Vagina (tissue), 2 donors: ENCODE measurements at regions not wholly inside any gene's neighbourhood (a gene's known extent, or its start where the extent isn't known, plus 50 kb on each side); places are given as distances from the start of the nearest gene placed in this dataset.

Source experiments
- POLR2A ChIP-seq, 2 donors: fragments of 450-650 bp; IDR thresholded peaks; one replicate each; pipeline ENCODE4 v1.6.1; 2017; ENCODE audit warnings: antibody characterized with exemption in 2 of 2, mild to moderate bottlenecking in 2 of 2, moderate library complexity in 2 of 2
- POLR2AphosphoS5 ChIP-seq, 2 donors: sonication (generic); formaldehyde crosslinking; IDR thresholded peaks; one replicate each; pipeline ENCODE4 v1.9.0; 2017; ENCODE audit warnings: antibody characterized with exemption in 2 of 2, mild to moderate bottlenecking in 2 of 2, low read depth in 1 of 2; ENCODE audit not compliant: insufficient read depth in 1 of 2
- TF ChIP-seq, protein P1 (sequence below), 3 experiments: fragments of 450-650 bp in 2 of 3; fragments of 200-600 bp in 1 of 3; sonication (generic) in 1 of 3; IDR thresholded peaks; one replicate each; pipeline ENCODE4 v1.5.1; 2017 to 2019; ENCODE audit warnings: antibody characterized with exemption in 3 of 3, mild to moderate bottlenecking in 2 of 3, moderate library complexity in 2 of 3

DNA sequence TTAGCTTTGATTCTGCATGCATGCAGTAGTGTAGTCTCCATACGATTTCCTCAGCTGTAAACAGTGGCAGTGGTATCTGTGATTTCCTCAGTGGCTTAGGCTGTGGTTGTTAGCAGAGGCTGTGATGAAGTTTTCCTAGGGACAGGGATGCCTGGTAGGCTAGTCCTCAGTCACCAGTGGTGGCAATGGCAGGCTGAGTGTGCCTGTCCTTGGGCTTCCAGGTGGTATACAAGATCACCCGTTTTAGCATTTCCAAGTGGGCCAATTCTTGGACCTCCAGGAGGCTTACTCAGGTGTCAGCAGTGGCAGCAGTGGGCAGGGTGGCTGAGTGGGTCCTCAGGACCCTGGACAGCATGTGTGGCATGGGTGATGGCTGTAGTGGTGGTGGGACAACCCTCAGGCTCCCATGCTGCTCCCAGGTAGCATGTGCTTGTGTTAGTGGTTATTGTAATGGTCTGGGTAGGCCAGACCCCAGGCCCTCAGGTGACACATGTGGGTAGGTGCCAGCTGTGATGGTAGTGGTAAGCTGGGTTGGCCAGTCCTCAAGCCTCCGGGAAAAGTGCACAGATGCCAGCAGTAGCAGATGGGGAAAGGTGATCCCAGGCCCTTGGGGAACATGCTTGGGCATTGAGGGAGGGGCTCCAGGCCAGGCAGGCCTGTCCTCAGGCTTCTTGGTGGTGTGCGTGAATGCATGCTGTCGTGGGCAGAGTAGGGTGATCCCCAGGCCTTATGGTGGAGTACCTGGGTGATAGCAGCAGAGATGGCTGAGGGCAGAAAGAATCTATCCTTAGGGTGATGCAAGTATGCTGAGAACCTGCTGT, 146.5 kb downstream of the PAPOLA start:
- TF ChIP-seq, protein P1, sequence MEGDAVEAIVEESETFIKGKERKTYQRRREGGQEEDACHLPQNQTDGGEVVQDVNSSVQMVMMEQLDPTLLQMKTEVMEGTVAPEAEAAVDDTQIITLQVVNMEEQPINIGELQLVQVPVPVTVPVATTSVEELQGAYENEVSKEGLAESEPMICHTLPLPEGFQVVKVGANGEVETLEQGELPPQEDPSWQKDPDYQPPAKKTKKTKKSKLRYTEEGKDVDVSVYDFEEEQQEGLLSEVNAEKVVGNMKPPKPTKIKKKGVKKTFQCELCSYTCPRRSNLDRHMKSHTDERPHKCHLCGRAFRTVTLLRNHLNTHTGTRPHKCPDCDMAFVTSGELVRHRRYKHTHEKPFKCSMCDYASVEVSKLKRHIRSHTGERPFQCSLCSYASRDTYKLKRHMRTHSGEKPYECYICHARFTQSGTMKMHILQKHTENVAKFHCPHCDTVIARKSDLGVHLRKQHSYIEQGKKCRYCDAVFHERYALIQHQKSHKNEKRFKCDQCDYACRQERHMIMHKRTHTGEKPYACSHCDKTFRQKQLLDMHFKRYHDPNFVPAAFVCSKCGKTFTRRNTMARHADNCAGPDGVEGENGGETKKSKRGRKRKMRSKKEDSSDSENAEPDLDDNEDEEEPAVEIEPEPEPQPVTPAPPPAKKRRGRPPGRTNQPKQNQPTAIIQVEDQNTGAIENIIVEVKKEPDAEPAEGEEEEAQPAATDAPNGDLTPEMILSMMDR (IDR thresholded peaks at IDR 0.05): no peak
- TF ChIP-seq POLR2AphosphoS5 (IDR thresholded peaks at IDR 0.05; ENCODE audit: insufficient read depth in 1 of 2, low read depth in 1 of 2) (no peak), POLR2A (IDR thresholded peaks at IDR 0.05) (no peak)
